ENCODE measurements at regions not wholly inside any gene's neighbourhood (a gene's known extent, or its start where the extent isn't known, plus 50 kb on each side); places are given as distances from the start of the nearest gene placed in this dataset.

DNA sequence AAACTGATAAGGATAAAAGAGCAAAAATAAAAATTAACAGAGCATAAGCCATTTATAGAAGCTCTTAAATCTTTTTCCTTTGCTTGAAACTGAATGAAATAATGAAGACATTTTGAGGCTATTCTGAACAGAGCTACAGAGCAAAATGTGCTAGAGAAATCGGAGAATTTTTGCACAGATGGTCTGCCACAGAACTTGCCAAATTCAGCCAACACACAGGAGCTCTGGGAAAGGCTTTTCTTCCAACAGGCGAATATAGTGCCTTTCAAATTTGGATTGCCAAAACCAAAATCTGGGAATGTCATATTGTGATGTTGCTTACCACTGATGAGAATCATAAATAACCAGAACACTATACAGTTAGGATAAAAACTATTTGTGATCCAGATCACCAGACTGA lies 406.3 kb downstream of the RPL10L start:
- TF ChIP-seq, protein P1, sequence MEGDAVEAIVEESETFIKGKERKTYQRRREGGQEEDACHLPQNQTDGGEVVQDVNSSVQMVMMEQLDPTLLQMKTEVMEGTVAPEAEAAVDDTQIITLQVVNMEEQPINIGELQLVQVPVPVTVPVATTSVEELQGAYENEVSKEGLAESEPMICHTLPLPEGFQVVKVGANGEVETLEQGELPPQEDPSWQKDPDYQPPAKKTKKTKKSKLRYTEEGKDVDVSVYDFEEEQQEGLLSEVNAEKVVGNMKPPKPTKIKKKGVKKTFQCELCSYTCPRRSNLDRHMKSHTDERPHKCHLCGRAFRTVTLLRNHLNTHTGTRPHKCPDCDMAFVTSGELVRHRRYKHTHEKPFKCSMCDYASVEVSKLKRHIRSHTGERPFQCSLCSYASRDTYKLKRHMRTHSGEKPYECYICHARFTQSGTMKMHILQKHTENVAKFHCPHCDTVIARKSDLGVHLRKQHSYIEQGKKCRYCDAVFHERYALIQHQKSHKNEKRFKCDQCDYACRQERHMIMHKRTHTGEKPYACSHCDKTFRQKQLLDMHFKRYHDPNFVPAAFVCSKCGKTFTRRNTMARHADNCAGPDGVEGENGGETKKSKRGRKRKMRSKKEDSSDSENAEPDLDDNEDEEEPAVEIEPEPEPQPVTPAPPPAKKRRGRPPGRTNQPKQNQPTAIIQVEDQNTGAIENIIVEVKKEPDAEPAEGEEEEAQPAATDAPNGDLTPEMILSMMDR (IDR thresholded peaks at IDR 0.05; ENCODE audit: extremely low read depth in 1 of 2, insufficient read depth in 1 of 2, low read depth in 1 of 2, low read length in 2 of 2): no peak
- no peak for TF ChIP-seq MYC (IDR thresholded peaks at IDR 0.05; ENCODE audit: low read depth, low read length)
- TF ChIP-seq, protein P2, sequence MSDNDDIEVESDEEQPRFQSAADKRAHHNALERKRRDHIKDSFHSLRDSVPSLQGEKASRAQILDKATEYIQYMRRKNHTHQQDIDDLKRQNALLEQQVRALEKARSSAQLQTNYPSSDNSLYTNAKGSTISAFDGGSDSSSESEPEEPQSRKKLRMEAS (IDR thresholded peaks at IDR 0.05; ENCODE audit: insufficient read depth, insufficient read length): no peak
